Lower leg skin (tissue), 4 donors: ENCODE measurements at regions not wholly inside any gene's neighbourhood (a gene's known extent, or its start where the extent isn't known, plus 50 kb on each side); places are given as distances from the start of the nearest gene placed in this dataset.

Experiments used
- DNase-seq, 2 donors: peaks; one replicate each; pipeline ENCODE4 v3.0.0-alpha.2; 2019; ENCODE audit warnings: low spot score in 2 of 2
- H3K4me3 ChIP-seq: fragments of 200-600 bp; sonication (generic); 2 replicates; pipeline ENCODE4 v1.5.1; 2017; ENCODE audit warnings: mild to moderate bottlenecking, low read depth; ENCODE audit not compliant: poor library complexity, severe bottlenecking
- CTCF ChIP-seq, 3 donors: fragments of 450-650 bp; IDR thresholded peaks; one replicate each; pipeline ENCODE4 v1.5.1; 2016; ENCODE audit warnings: antibody characterized with exemption in 3 of 3, mild to moderate bottlenecking in 3 of 3, moderate library complexity in 2 of 3
- POLR2A ChIP-seq, 2 donors: fragments of 450-650 bp; IDR thresholded peaks; one replicate each; pipeline ENCODE4 v1.6.1; 2016 to 2017; ENCODE audit warnings: antibody characterized with exemption in 2 of 2, mild to moderate bottlenecking in 1 of 2, moderate library complexity in 1 of 2
- WGBS, 2 donors: methylation state at CpG; one replicate each; pipeline ENCODE4 v1.1.5; 2018; 5-methylcytosine and 5-hydroxymethylcytosine counted together
- intact Hi-C: fragments of 100-400 bp; cut with DNase I; formaldehyde crosslinking; loops from one replicate; pipeline ENCODE4 v1.15.0; 2023; ENCODE audit warnings: low total_unique reads

- 58 to 60% methylated on average over 25 to 26 of the region's 26 CpGs for WGBS, 2 donors
- TF ChIP-seq POLR2A (IDR thresholded peaks at IDR 0.05) (no peak), CTCF (IDR thresholded peaks at IDR 0.05) (no peak)
- DNase-seq, result peak in 1 of 2 donors; percentile 3
- H3K4me3 ChIP-seq, result no peak overlapping the region
- intact Hi-C loops, result no loop called here
Observed at GRCh38 chrX:936979-937769, 275.3 kb downstream of the CRLF2 start.

DNA sequence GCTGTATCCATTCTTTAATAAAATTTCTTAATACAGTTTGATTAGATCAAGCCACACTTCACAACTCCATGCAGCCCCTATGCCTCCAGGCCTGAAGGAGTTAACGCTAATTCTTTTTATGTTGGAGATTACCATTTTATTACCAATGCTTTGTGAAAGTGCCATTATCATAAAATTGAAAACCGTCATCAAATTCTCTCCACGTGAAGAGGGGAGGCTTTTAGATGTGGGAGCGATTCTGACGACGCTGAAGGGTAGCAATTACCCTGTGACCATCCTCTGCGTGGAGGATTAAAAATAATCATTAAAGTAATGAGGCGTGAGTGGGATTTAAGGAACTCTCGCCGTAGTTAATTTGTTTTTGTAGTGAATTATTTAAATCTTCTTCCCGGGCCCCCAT, 278.8 kb downstream of the CRLF2 start:
- intact Hi-C loops, result no loop called here
- WGBS, 2 donors, result 44 to 57% methylated on average over 11 of the region's 11 CpGs
- TF ChIP-seq POLR2A (IDR thresholded peaks at IDR 0.05) (no peak), CTCF (IDR thresholded peaks at IDR 0.05) (no peak)

GRCh38 chrX:928606-929005, 283.8 kb downstream of the CRLF2 start:
- H3K4me3 ChIP-seq, result no peak overlapping the region
- no peak for TF ChIP-seq CTCF (IDR thresholded peaks at IDR 0.05)
- TF ChIP-seq POLR2A (IDR thresholded peaks at IDR 0.05), result no peak
- intact Hi-C loops, result no loop called here
- DNase-seq, result no peak
- 77 to 84% methylated on average over 4 of the region's 4 CpGs for WGBS, 2 donors

More for the DNA sequence above, 278.8 kb downstream of the CRLF2 start:
- H3K4me3 ChIP-seq, result no peak overlapping the region
- DNase-seq, result no peak

- intact Hi-C loops, result no loop called here
- peak in 1 of 2 donors; percentile 65 for DNase-seq
- 90 to 94% methylated on average over 2 of the region's 2 CpGs for WGBS, 2 donors
- TF ChIP-seq POLR2A (IDR thresholded peaks at IDR 0.05) (no peak), CTCF (IDR thresholded peaks at IDR 0.05) (no peak)
- no peak overlapping the region for H3K4me3 ChIP-seq
Observed at GRCh38 chrX:926991-927390, 285.5 kb downstream of the CRLF2 start.

GRCh38 chrX:926070-926469, 286.4 kb downstream of the CRLF2 start:
- intact Hi-C loops, result no loop called here
- peak in 1 of 2 donors; percentile 21 for DNase-seq
- H3K4me3 ChIP-seq, result no peak overlapping the region
- WGBS, 2 donors, result 84 to 85% methylated on average over 9 of the region's 9 CpGs
- no peak for TF ChIP-seq POLR2A (IDR thresholded peaks at IDR 0.05)

DNA sequence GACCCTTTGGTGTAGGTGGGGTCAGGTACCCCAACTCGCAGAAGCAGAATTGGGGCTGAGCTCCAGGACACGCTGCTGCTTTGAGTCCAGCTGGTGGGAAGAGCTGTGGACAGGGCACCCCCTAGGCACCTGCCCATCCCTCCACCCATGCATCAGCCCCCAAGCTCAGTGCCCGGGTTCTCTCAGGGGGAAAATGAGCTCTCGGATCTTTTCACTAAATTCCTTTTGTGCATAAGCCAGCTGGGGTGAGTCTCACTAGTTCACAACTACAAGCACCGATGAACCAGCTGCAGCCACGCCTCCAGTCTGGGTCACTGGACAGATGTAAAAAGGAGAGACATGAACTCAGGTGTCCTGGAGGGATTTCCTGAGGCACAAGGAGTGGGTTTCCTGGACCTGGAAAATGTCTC, 286.8 kb downstream of the CRLF2 start:
- H3K4me3 ChIP-seq, result no peak overlapping the region
- TF ChIP-seq POLR2A (IDR thresholded peaks at IDR 0.05) (no peak), CTCF (IDR thresholded peaks at IDR 0.05) (no peak)
- intact Hi-C loops, result no loop called here
- peak; percentile 5 to 70 for DNase-seq
- 75 to 91% methylated on average over 6 of the region's 6 CpGs for WGBS, 2 donors
